HCT116 (cell line): ENCODE measurements at regions not wholly inside any gene's neighbourhood (a gene's known extent, or its start where the extent isn't known, plus 50 kb on each side); places are given as distances from the start of the nearest gene placed in this dataset.

ENCODE experiments used
- ATAC-seq: fragments of 200-7000 bp; cut with Tn5 transposase; 2 replicates; pipeline ENCODE4 v1.9.1; 2020; ENCODE audit warnings: mild to moderate bottlenecking, moderate library complexity
- BruUV-seq: library from RNA; stranded (reverse); fragments of 400-500 nt; replicated peaks from 2 replicates; lab custom pipeline; 2021; lab: Mats Ljungman, UMichigan
- CTCF ChIA-PET: fragments of 300-600 bp; sonication (Branson Sonifier 250); formaldehyde crosslinking; loops from one replicate; lab custom pipeline; 2021; ENCODE audit warnings: antibody characterized with exemption; lab: Charles Lee
- POLR2A ChIA-PET: fragments of 300-600, 350-600 bp; sonication (Branson Sonifier 250); formaldehyde crosslinking; loops from one replicate; lab custom pipeline; 2021; ENCODE audit warnings: antibody characterized with exemption; lab: Charles Lee
- RAD21 ChIA-PET, 2 experiments: fragments of 300-600 bp; sonication (Branson Sonifier 250); formaldehyde crosslinking; loops; one replicate each; lab custom pipeline; 2023; ENCODE audit warnings: low total read pairs in 2 of 2; ENCODE audit not compliant: uncharacterized antibody in 2 of 2, unreplicated experiment in 2 of 2, low non-redundant PET in 1 of 2; lab: Charles Lee
- DNase-seq: peaks from one replicate; pipeline ENCODE4 v3.0.0-alpha.2; 2010; ENCODE audit warnings: low read depth, low spot score
- H2AFZ ChIP-seq: fragments of 200-600 bp; shearing (Covaris generic), sonication (generic); 2 replicates; pipeline ENCODE4 v1.6.1; 2017; ENCODE audit warnings: low read depth, mixed run types, mixed read lengths, antibody characterized with exemption, low read length; ENCODE audit not compliant: poor library complexity, severe bottlenecking
- H3K27ac ChIP-seq: 2 replicates; pipeline ENCODE4 v1.5.1; 2012; ENCODE audit warnings: low read depth, low read length
- H3K27me3 ChIP-seq: fragments of 200-600 bp; sonication (generic); 2 replicates; pipeline ENCODE4 v1.6.1; 2016; ENCODE audit warnings: mixed run types, low read length, mixed read lengths; ENCODE audit not compliant: insufficient read depth
- H3K36me3 ChIP-seq, 2 experiments: fragments of 200-500 bp in 1 of 2; fragments of 200-600 bp in 1 of 2; sonication (Bioruptor generic) in 1 of 2; sonication (generic) in 1 of 2; 2 replicates each; pipeline versions ENCODE4 v1.5.1 to v1.6.1; 2014 to 2016; ENCODE audit warnings: low read length in 2 of 2, inconsistent platforms in 1 of 2, mixed read lengths in 1 of 2, mixed run types in 1 of 2; ENCODE audit not compliant: insufficient read depth in 2 of 2, control insufficient read depth in 1 of 2
- H3K4me1 ChIP-seq, 2 experiments: fragments of 200-600 bp in 1 of 2; sonication (generic) in 1 of 2; 2 replicates each; pipeline versions ENCODE4 v1.5.1 to v1.6.1; 2012 to 2017; ENCODE audit warnings: low read length in 2 of 2, inconsistent platforms in 1 of 2, mild to moderate bottlenecking in 1 of 2, mixed read lengths in 1 of 2, mixed run types in 1 of 2, moderate library complexity in 1 of 2; ENCODE audit not compliant: insufficient read depth in 2 of 2, control insufficient read depth in 1 of 2
- H3K4me2 ChIP-seq: fragments of 200-600 bp; sonication (generic); 2 replicates; pipeline ENCODE4 v1.6.1; 2017; ENCODE audit warnings: mixed run types, low read length, mixed read lengths
- H3K4me3 ChIP-seq, 2 experiments: fragments of 200-600 bp in 1 of 2; sonication (generic) in 1 of 2; replicated peaks in 1 of 2; 2 replicates each; pipeline ENCODE4 v1.5.1; 2011 to 2016; ENCODE audit warnings: low read length in 2 of 2, control low read depth in 1 of 2, low read depth in 1 of 2, mild to moderate bottlenecking in 1 of 2, mixed read lengths in 1 of 2, mixed run types in 1 of 2
- H3K79me2 ChIP-seq: fragments of 200-600 bp; sonication (generic); 2 replicates; pipeline ENCODE4 v1.6.1; 2017; ENCODE audit warnings: mild to moderate bottlenecking, mixed run types, low read length, moderate library complexity, mixed read lengths; ENCODE audit not compliant: insufficient read depth
- H3K9ac ChIP-seq: fragments of 200-600 bp; sonication (generic); 2 replicates; pipeline ENCODE4 v1.6.1; 2016; ENCODE audit warnings: low read length, mixed read lengths
- H3K9me2 ChIP-seq: fragments of 200-600 bp; sonication (generic), shearing (Covaris generic); 2 replicates; pipeline ENCODE4 v1.6.1; 2017; ENCODE audit warnings: mixed run types, mild to moderate bottlenecking, moderate library complexity; ENCODE audit not compliant: insufficient read depth
- H3K9me3 ChIP-seq, 2 experiments: fragments of 200-500 bp in 1 of 2; fragments of 200-600 bp in 1 of 2; sonication (Bioruptor generic) in 1 of 2; sonication (generic) in 1 of 2; 2 replicates each; pipeline ENCODE4 v1.6.1; 2014 to 2017; ENCODE audit warnings: low read length in 2 of 2, mixed read lengths in 2 of 2, inconsistent platforms in 1 of 2, low read depth in 1 of 2, mild to moderate bottlenecking in 1 of 2, mixed run types in 1 of 2, moderate library complexity in 1 of 2; ENCODE audit not compliant: control insufficient read depth in 1 of 2, insufficient read depth in 1 of 2
- H4K20me1 ChIP-seq: fragments of 200-600 bp; sonication (generic), shearing (Covaris generic); 2 replicates; pipeline ENCODE4 v1.6.1; 2017; ENCODE audit warnings: mixed run types, mild to moderate bottlenecking, moderate library complexity; ENCODE audit not compliant: insufficient read depth
- CBX3 ChIP-seq: IDR thresholded peaks from 2 replicates; pipeline ENCODE4 v1.6.1; 2012; ENCODE audit warnings: low read depth
- EGR1 ChIP-seq: IDR thresholded peaks from 2 replicates; pipeline ENCODE4 v1.6.1; 2012; ENCODE audit warnings: low read depth
- MAX ChIP-seq: IDR thresholded peaks from 2 replicates; pipeline ENCODE4 v1.6.1; 2012
- POLR2A ChIP-seq: IDR thresholded peaks from 2 replicates; pipeline ENCODE4 v1.7.0; 2011; ENCODE audit warnings: borderline replicate concordance; ENCODE audit not compliant: insufficient read depth, insufficient read length; ENCODE audit errors: extremely low read depth
- POLR2AphosphoS5 ChIP-seq: IDR thresholded peaks from 2 replicates; pipeline ENCODE4 v1.6.1; 2011; ENCODE audit warnings: mild to moderate bottlenecking, low read depth, low read length, moderate library complexity
- RAD21 ChIP-seq: IDR thresholded peaks from 2 replicates; pipeline ENCODE4 v1.6.1; 2012; ENCODE audit warnings: low read depth, mild to moderate bottlenecking
- REST ChIP-seq: IDR thresholded peaks from 2 replicates; pipeline ENCODE4 v1.6.1; 2012; ENCODE audit warnings: low read depth
- SP1 ChIP-seq: IDR thresholded peaks from 2 replicates; pipeline ENCODE4 v1.6.1; 2012; ENCODE audit warnings: low read depth
- SRF ChIP-seq: IDR thresholded peaks from 2 replicates; pipeline ENCODE4 v1.6.1; 2012; ENCODE audit warnings: low read depth
- ZNF274 ChIP-seq: fragments of 200-500 bp; sonication (Bioruptor generic); IDR thresholded peaks from 2 replicates; pipeline ENCODE4 v1.6.1; 2014; ENCODE audit warnings: mild to moderate bottlenecking, low read depth, low read length, inconsistent platforms
- intact Hi-C: fragments of 100-400 bp; cut with micrococcal nuclease; formaldehyde crosslinking; loops from 2 replicates; pipeline ENCODE4 v1.10.0; 2022

GRCh38 chr1:72915581-72915980 lies 633.2 kb upstream of the NEGR1 start:
- RAD21 ChIA-PET: no interaction called here
- Histone ChIP-seq H3K9me3 (peaks cover 6 to 16% of the 10 kb centered on the region in 2 experiments; a peak in 2 of 4 replicates), H3K27me3 (no peaks in the 10 kb centered on the region), H4K20me1 (no peaks in the 10 kb centered on the region), H3K79me2 (no peaks in the 10 kb centered on the region), H2AFZ (no peak overlapping the region)
- intact Hi-C loops: no loop called here
- TF ChIP-seq RAD21 (no peak), REST (no peak), EGR1 (no peak), POLR2AphosphoS5 (no peak), CBX3 (no peak), ZNF274 (no peak), SP1 (no peak), POLR2A (no peak), SRF (no peak), MAX (no peak)
- TF ChIP-seq, all 23 proteins: peak for 0
- H3K27ac ChIP-seq: no peak overlapping the region
- H3K4me2 ChIP-seq: no peak overlapping the region
- ATAC-seq: no peak
- H3K4me3 ChIP-seq: no peak overlapping the region
- no peaks in the 10 kb centered on the region for H3K4me1 ChIP-seq
- no peaks in the 10 kb centered on the region for H3K9me2 ChIP-seq
- CTCF ChIA-PET: no interaction called here
- POLR2A ChIA-PET: no interaction called here
- BruUV-seq: no TSS peak
- no peak for DNase-seq
- no peaks in the 10 kb centered on the region for H3K36me3 ChIP-seq
- no peak overlapping the region for H3K9ac ChIP-seq
